Ascending aorta (tissue), 2 donors: ENCODE measurements at regions not wholly inside any gene's neighbourhood (a gene's known extent, or its start where the extent isn't known, plus 50 kb on each side); places are given as distances from the start of the nearest gene placed in this dataset.

Source experiments
- DNase-seq, 2 donors: peaks; one replicate each; pipeline ENCODE4 v3.0.0-alpha.2; 2019; ENCODE audit warnings: low spot score in 2 of 2
- H3K27ac ChIP-seq, 2 donors: fragments of 200-600 bp; sonication (generic); one replicate each; pipeline ENCODE4 v1.5.1; 2016 to 2017; ENCODE audit warnings: mild to moderate bottlenecking in 1 of 2
- H3K27me3 ChIP-seq: fragments of 200-600 bp; sonication (generic); one replicate; pipeline ENCODE4 v1.5.1; 2017
- H3K36me3 ChIP-seq, 2 donors: fragments of 200-600 bp; sonication (generic); one replicate each; pipeline ENCODE4 v1.5.1; 2016
- H3K4me1 ChIP-seq, 2 donors: fragments of 200-600 bp; sonication (generic); one replicate each; pipeline ENCODE4 v1.5.1; 2016 to 2017; ENCODE audit warnings: mild to moderate bottlenecking in 1 of 2
- H3K4me3 ChIP-seq, 2 donors: fragments of 200-600 bp; sonication (generic); one replicate each; pipeline ENCODE4 v1.5.1; 2016 to 2017; ENCODE audit warnings: mild to moderate bottlenecking in 1 of 2
- H3K9me3 ChIP-seq, 2 donors: fragments of 200-600 bp; sonication (generic); one replicate each; pipeline ENCODE4 v1.5.1; 2016
- CTCF ChIP-seq, 3 experiments: fragments of 200-600 bp in 2 of 3; fragments of 450-650 bp in 1 of 3; sonication (generic) in 2 of 3; IDR thresholded peaks; one replicate each; pipeline ENCODE4 v1.5.1; 2016 to 2019; ENCODE audit warnings: antibody characterized with exemption in 3 of 3, mild to moderate bottlenecking in 1 of 3, moderate library complexity in 1 of 3
- intact Hi-C: fragments of 100-400 bp; cut with DNase I; formaldehyde crosslinking; loops from one replicate; pipeline ENCODE4 v1.15.1; 2023

- TF ChIP-seq CTCF (IDR thresholded peaks at IDR 0.05): no peak
- no peaks in the 10 kb centered on the region for H3K27me3 ChIP-seq
- no peaks in the 10 kb centered on the region for H3K9me3 ChIP-seq
- H3K4me1 ChIP-seq: no peaks in the 10 kb centered on the region
- no peak for DNase-seq
- H3K4me3 ChIP-seq: no peak overlapping the region
- no peaks in the 10 kb centered on the region for H3K36me3 ChIP-seq
- intact Hi-C loops: no loop called here
- H3K27ac ChIP-seq: no peak overlapping the region
These were observed 106.7 kb upstream of the KDM7A start for GRCh38 chr7:140283472-140283871.

- H3K4me1 ChIP-seq: no peaks in the 10 kb centered on the region
- no peaks in the 10 kb centered on the region for H3K9me3 ChIP-seq
- no peaks in the 10 kb centered on the region for H3K36me3 ChIP-seq
- H3K27me3 ChIP-seq: no peaks in the 10 kb centered on the region
- H3K27ac ChIP-seq: no peak overlapping the region
- intact Hi-C loops: no loop called here
- H3K4me3 ChIP-seq: no peak overlapping the region
- DNase-seq: no peak
- no peak for TF ChIP-seq CTCF (IDR thresholded peaks at IDR 0.05)
These were observed 105.2 kb upstream of the KDM7A start for GRCh38 chr7:140281960-140282359.

GRCh38 chr7:140281255-140281654 lies 104.5 kb upstream of the KDM7A start:
- Histone ChIP-seq H3K27ac (no peak overlapping the region), H3K9me3 (no peaks in the 10 kb centered on the region), H3K36me3 (no peaks in the 10 kb centered on the region), H3K4me3 (no peak overlapping the region), H3K4me1 (no peaks in the 10 kb centered on the region), H3K27me3 (no peaks in the 10 kb centered on the region)
- intact Hi-C loops: no loop called here
- TF ChIP-seq CTCF (IDR thresholded peaks at IDR 0.05): no peak
- no peak for DNase-seq

GRCh38 chr7:140276001-140276400 lies 99.2 kb upstream of the KDM7A start:
- no peak for DNase-seq
- Histone ChIP-seq H3K27me3 (no peaks in the 10 kb centered on the region), H3K4me3 (no peak overlapping the region), H3K36me3 (no peaks in the 10 kb centered on the region), H3K27ac (peak overlapping the region in 1 of 2 donors; percentile 13), H3K4me1 (no peaks in the 10 kb centered on the region), H3K9me3 (no peaks in the 10 kb centered on the region)
- TF ChIP-seq CTCF (IDR thresholded peaks at IDR 0.05): no peak
- intact Hi-C loops: no loop called here

- H3K36me3 ChIP-seq: no peaks in the 10 kb centered on the region
- intact Hi-C loops: no loop called here
- H3K27ac ChIP-seq: no peak overlapping the region
- no peaks in the 10 kb centered on the region for H3K4me1 ChIP-seq
- TF ChIP-seq CTCF (IDR thresholded peaks at IDR 0.05): no peak
- H3K9me3 ChIP-seq: no peaks in the 10 kb centered on the region
- DNase-seq: no peak
- H3K4me3 ChIP-seq: no peak overlapping the region
- H3K27me3 ChIP-seq: no peaks in the 10 kb centered on the region
These were observed 98.5 kb upstream of the KDM7A start for GRCh38 chr7:140275069-140275965.
